DOHH2 (cell line): ENCODE measurements at regions not wholly inside any gene's neighbourhood (a gene's known extent, or its start where the extent isn't known, plus 50 kb on each side); places are given as distances from the start of the nearest gene placed in this dataset.

Experiments used
- CTCF ChIP-seq: fragments of 200-600 bp; sonication (generic); IDR thresholded peaks from one replicate; pipeline ENCODE4 v1.5.1; 2014; ENCODE audit warnings: antibody characterized with exemption, mild to moderate bottlenecking, low read depth, low read length; ENCODE audit not compliant: poor library complexity, severe bottlenecking
- EZH2phosphoT487 ChIP-seq: fragments of 200-600 bp; sonication (generic); IDR thresholded peaks from 2 replicates; pipeline ENCODE4 v1.6.1; 2017; ENCODE audit warnings: borderline replicate concordance, mild to moderate bottlenecking, antibody characterized with exemption, low read length, moderate library complexity, mixed read lengths

DNA sequence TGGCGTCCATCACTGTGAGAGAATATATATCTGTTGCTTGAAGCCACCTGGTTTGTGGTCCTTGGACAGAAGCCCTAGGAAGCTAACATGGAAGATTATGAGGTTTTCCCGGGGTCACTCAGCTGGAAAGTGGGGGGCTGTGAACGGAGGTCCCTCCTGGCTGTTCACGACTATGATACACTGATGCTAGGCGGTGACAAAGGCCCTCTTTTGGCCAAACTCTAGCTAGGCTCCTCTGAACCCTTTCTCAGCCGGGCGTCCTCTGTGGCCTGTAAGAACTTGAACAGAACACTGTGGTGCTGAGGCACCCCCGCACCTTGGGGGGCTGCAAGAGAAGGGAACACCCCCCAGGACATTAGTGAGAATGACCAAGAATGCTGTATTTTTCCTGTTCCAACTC, 164.6 kb downstream of the TFCP2L1 start:
- no peak for TF ChIP-seq CTCF
- TF ChIP-seq EZH2phosphoT487 = no peak
